ENCODE measurements at regions not wholly inside any gene's neighbourhood (a gene's known extent, or its start where the extent isn't known, plus 50 kb on each side); places are given as distances from the start of the nearest gene placed in this dataset.

DNA sequence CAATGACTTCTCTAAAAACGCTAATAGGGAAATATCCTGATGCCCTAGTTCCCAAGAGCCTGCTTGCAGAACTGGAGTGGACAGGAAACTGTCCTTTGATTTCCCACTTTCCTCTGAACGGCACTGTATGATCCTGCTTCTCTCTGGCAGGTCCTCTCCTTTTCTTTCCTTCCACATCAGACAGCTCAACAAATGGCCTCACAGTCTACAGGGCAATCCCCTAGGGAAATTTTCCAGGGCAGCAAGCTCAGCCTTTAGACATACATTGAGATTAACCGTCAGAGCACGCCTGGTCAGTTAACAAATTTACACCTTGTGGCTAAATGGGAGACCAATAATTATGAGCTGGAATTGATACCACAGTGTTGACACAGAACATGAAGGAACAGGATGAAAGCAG lies 164.9 kb downstream of the SLC24A2 start:
- Histone ChIP-seq H3K27ac (no peak overlapping the region), H3K4me3 (no peak overlapping the region), H3K27me3 (ENCODE audit: low read depth) (no peaks in the 10 kb centered on the region), H3K4me1 (no peaks in the 10 kb centered on the region), H3K36me3 (no peaks in the 10 kb centered on the region), H3K9me3 (no peaks in the 10 kb centered on the region)
- DNase-seq (no peak), ATAC-seq (no peak)
- TF ChIP-seq, protein P1, sequence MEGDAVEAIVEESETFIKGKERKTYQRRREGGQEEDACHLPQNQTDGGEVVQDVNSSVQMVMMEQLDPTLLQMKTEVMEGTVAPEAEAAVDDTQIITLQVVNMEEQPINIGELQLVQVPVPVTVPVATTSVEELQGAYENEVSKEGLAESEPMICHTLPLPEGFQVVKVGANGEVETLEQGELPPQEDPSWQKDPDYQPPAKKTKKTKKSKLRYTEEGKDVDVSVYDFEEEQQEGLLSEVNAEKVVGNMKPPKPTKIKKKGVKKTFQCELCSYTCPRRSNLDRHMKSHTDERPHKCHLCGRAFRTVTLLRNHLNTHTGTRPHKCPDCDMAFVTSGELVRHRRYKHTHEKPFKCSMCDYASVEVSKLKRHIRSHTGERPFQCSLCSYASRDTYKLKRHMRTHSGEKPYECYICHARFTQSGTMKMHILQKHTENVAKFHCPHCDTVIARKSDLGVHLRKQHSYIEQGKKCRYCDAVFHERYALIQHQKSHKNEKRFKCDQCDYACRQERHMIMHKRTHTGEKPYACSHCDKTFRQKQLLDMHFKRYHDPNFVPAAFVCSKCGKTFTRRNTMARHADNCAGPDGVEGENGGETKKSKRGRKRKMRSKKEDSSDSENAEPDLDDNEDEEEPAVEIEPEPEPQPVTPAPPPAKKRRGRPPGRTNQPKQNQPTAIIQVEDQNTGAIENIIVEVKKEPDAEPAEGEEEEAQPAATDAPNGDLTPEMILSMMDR (IDR thresholded peaks at IDR 0.05), result no peak
- intact Hi-C loops (cut with DNase I), result no loop called here

DNA sequence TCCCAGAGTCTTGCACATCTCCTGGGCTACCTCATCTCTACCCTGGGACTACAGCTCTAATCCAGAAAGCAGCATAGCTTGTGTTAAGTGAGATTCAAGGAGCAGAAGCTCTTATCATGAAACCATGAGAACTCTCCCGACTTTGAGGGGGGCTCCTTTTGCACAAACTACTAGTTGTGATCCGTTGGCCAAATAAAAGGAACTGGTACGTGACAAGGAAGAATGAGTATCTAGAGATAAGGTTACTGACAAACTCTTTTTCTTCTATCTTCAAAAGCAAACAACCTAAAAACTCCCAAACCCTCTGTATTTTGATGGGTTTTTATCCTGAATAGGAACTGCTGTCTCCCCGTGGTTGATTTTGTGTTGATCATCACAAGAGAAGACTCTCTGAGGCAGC lies 168.5 kb downstream of the SLC24A2 start:
- Histone ChIP-seq H3K4me1 (no peaks in the 10 kb centered on the region), H3K27ac (no peak overlapping the region), H3K27me3 (ENCODE audit: low read depth) (no peaks in the 10 kb centered on the region), H3K36me3 (no peaks in the 10 kb centered on the region), H3K4me3 (no peak overlapping the region), H3K9me3 (no peaks in the 10 kb centered on the region)
- no peak for DNase-seq
- TF ChIP-seq, protein P1 (IDR thresholded peaks at IDR 0.05), result no peak
- no peak for ATAC-seq
- intact Hi-C loops (cut with DNase I), result no loop called here

DNA sequence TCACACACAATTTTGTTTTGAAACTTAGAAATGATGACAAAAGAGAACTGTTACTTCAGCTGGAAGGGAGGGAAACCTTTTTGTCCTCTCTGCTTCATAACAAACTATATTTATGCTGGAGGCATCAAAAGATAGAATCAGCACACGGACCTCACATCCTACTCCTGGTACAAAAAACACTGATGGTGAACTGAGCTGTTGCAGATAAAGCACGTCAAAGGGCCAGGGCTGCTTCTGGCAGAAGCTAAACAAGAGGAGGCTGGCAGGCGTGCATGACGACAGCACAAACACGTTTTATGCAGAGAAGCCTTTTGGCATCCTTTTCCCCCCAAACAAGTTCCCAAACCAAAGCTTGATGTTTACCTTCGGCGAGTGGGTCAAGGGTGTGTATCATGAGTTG lies 169.6 kb downstream of the SLC24A2 start:
- intact Hi-C loops (cut with DNase I), result no loop called here
- Histone ChIP-seq H3K4me1 (no peaks in the 10 kb centered on the region), H3K4me3 (no peak overlapping the region), H3K27me3 (ENCODE audit: low read depth) (no peaks in the 10 kb centered on the region), H3K27ac (no peak overlapping the region), H3K9me3 (no peaks in the 10 kb centered on the region), H3K36me3 (no peaks in the 10 kb centered on the region)
- no peak for DNase-seq
- no peak for ATAC-seq
- TF ChIP-seq, protein P1 (IDR thresholded peaks at IDR 0.05), result no peak

DNA sequence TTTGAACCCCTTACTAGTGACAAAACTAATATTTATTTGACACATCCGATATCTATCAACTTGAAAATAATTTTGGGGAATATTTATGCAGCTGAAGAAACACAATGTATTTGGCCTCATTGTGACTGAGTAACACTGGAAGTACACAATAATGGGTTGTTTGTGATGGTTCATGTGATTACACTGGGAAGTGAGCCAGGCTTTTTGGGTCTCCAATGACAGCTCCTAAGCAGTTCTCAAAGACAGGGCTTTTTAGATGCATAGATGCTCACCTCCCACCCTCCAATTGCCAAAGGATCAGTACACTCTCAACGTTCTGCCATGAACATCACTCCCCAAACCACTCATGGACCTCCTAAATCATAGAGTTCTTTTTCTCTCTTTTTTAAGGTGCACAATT lies 170.0 kb downstream of the SLC24A2 start:
- DNase-seq (no peak), ATAC-seq (no peak)
- Histone ChIP-seq H3K27me3 (ENCODE audit: low read depth) (no peaks in the 10 kb centered on the region), H3K4me1 (no peaks in the 10 kb centered on the region), H3K27ac (no peak overlapping the region), H3K36me3 (no peaks in the 10 kb centered on the region), H3K4me3 (no peak overlapping the region), H3K9me3 (no peaks in the 10 kb centered on the region)
- TF ChIP-seq, protein P1 (IDR thresholded peaks at IDR 0.05), result no peak
- intact Hi-C loops (cut with DNase I), result no loop called here

DNA sequence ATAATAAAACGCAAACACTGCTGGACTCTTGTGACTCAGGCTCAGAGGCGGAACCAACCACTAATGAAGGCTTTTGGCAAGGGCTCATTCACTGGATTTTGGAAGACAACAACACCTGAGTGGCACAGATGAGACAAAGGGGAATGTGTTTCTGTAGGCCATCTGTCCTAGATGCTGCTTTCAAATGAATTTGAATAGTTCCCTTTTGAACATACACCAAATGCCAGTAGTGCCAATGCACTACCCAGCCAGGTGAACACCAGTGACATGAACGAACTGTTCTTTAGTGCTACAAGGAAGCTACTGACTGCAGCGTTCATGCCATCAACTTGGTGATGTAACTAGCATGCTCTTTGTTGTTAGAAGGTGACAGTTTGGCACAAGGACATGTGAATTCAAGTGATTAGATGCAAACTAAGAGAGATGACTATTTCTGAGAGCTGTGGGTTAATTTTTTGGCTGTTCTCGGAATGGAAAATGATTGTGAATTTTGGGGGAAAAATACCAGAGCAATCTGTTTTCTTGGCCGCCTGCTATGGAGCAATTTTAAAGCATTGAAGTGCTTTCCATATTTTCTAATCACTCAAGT lies 173.7 kb downstream of the SLC24A2 start:
- H3K9me3 ChIP-seq, result no peaks in the 10 kb centered on the region
- H3K27me3 ChIP-seq (ENCODE audit: low read depth), result no peaks in the 10 kb centered on the region
- ATAC-seq (no peak), DNase-seq (no peak)
- no peak overlapping the region for H3K4me3 ChIP-seq
- no peaks in the 10 kb centered on the region for H3K4me1 ChIP-seq
- intact Hi-C loops (cut with DNase I), result no loop called here
- TF ChIP-seq, protein P1 (IDR thresholded peaks at IDR 0.05), result no peak
- no peaks in the 10 kb centered on the region for H3K36me3 ChIP-seq
- no peak overlapping the region for H3K27ac ChIP-seq

DNA sequence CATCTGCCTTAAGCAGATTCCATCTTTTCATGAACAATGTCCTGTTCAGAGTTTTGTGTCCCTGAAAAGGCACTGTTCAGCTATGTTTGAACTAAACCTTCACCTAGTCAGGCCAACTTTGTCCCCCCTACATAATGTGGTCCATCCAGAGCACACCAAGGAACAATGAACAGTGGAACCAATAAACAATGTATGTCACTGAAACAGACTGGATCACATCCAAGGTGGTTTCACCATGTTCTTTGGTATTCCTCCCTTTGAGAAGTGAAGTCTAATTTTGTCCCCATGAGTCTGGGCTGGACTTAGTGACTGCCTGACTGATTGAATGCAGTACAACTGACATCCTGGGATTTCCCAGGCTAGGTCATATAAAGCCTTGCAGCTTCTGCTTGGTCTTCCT lies 174.5 kb downstream of the SLC24A2 start:
- no peaks in the 10 kb centered on the region for H3K36me3 ChIP-seq
- no peaks in the 10 kb centered on the region for H3K27me3 ChIP-seq (ENCODE audit: low read depth)
- H3K27ac ChIP-seq, result no peak overlapping the region
- TF ChIP-seq, protein P1 (IDR thresholded peaks at IDR 0.05), result no peak
- no peaks in the 10 kb centered on the region for H3K9me3 ChIP-seq
- ATAC-seq (no peak), DNase-seq (no peak)
- intact Hi-C loops (cut with DNase I), result no loop called here
- no peak overlapping the region for H3K4me3 ChIP-seq
- H3K4me1 ChIP-seq, result no peaks in the 10 kb centered on the region
